Prostate gland (tissue), 2 donors: ENCODE measurements at regions not wholly inside any gene's neighbourhood (a gene's known extent, or its start where the extent isn't known, plus 50 kb on each side); places are given as distances from the start of the nearest gene placed in this dataset.

Experiments
- CTCF ChIP-seq, 4 experiments: fragments of 200-600 bp in 2 of 4; fragments of 450-650 bp in 2 of 4; sonication (generic) in 2 of 4; IDR thresholded peaks; 1 replicate in 3 of 4; 2 replicates in 1 of 4; pipeline ENCODE4 v1.5.1; 2016 to 2019; ENCODE audit warnings: antibody characterized with exemption in 4 of 4, mild to moderate bottlenecking in 2 of 4, moderate library complexity in 2 of 4
- POLR2A ChIP-seq: fragments of 450-650 bp; IDR thresholded peaks from one replicate; pipeline ENCODE4 v1.6.1; 2016; ENCODE audit warnings: antibody characterized with exemption, mild to moderate bottlenecking
- POLR2AphosphoS5 ChIP-seq: sonication (generic); formaldehyde crosslinking; IDR thresholded peaks from one replicate; pipeline ENCODE4 v1.6.1; 2017; ENCODE audit warnings: antibody characterized with exemption

- TF ChIP-seq POLR2AphosphoS5 (no peak), POLR2A (no peak), CTCF (IDR thresholded peaks at IDR 0.05) (no peak)
Observed at GRCh38 chr12:38469715-38470114, 153.1 kb downstream of the ALG10B start.
